ENCODE measurements at regions not wholly inside any gene's neighbourhood (a gene's known extent, or its start where the extent isn't known, plus 50 kb on each side); places are given as distances from the start of the nearest gene placed in this dataset.
"Not testable (repeated sequence)": the region's sequence is repeated elsewhere in the genome, so short reads cannot be mapped to it uniquely, and the experiment has no call there.

- Mint-ChIP-seq H3K27ac (ENCODE audit: unreplicated experiment) (peak overlapping the region; percentile 62), H3K4me1 (peaks cover 26% of the 10 kb centered on the region)
- DNase-seq (ENCODE audit: low read depth, low spot score); H3K4me3 Mint-ChIP-seq; H3K36me3 Mint-ChIP-seq (ENCODE audit: low read depth); H3K9me3 Mint-ChIP-seq; H3K27me3 Mint-ChIP-seq (ENCODE audit: low read depth): not testable (repeated sequence)
Observed at GRCh38 chr12:131295559-131295958, 341.9 kb downstream of the ADGRD1 start.

- H3K36me3 Mint-ChIP-seq (ENCODE audit: low read depth); H3K4me3 Mint-ChIP-seq; DNase-seq (ENCODE audit: low read depth, low spot score); H3K27me3 Mint-ChIP-seq (ENCODE audit: low read depth); H3K9me3 Mint-ChIP-seq; H3K27ac Mint-ChIP-seq (ENCODE audit: unreplicated experiment): not testable (repeated sequence)
- peaks cover 20% of the 10 kb centered on the region for H3K4me1 Mint-ChIP-seq
Observed at GRCh38 chr12:131296136-131296535, 342.4 kb downstream of the ADGRD1 start.

GRCh38 chr12:131296651-131297050 lies 342.9 kb downstream of the ADGRD1 start:
- not testable (repeated sequence) for H3K9me3 Mint-ChIP-seq; H3K27ac Mint-ChIP-seq (ENCODE audit: unreplicated experiment); H3K27me3 Mint-ChIP-seq (ENCODE audit: low read depth); H3K4me3 Mint-ChIP-seq; DNase-seq (ENCODE audit: low read depth, low spot score); H3K36me3 Mint-ChIP-seq (ENCODE audit: low read depth)
- H3K4me1 Mint-ChIP-seq, result peaks cover 19% of the 10 kb centered on the region

GRCh38 chr12:131298526-131299369 lies 345.0 kb downstream of the ADGRD1 start:
- H3K27ac Mint-ChIP-seq (ENCODE audit: unreplicated experiment); H3K9me3 Mint-ChIP-seq; H3K4me1 Mint-ChIP-seq; H3K27me3 Mint-ChIP-seq (ENCODE audit: low read depth); H3K36me3 Mint-ChIP-seq (ENCODE audit: low read depth); DNase-seq (ENCODE audit: low read depth, low spot score); H3K4me3 Mint-ChIP-seq: not testable (repeated sequence)

GRCh38 chr12:131299370-131299701 lies 345.6 kb downstream of the ADGRD1 start:
- H3K27ac Mint-ChIP-seq (ENCODE audit: unreplicated experiment); H3K4me3 Mint-ChIP-seq; H3K36me3 Mint-ChIP-seq (ENCODE audit: low read depth); DNase-seq (ENCODE audit: low read depth, low spot score); H3K27me3 Mint-ChIP-seq (ENCODE audit: low read depth); H3K9me3 Mint-ChIP-seq; H3K4me1 Mint-ChIP-seq: not testable (repeated sequence)

- DNase-seq (ENCODE audit: low read depth, low spot score); H3K36me3 Mint-ChIP-seq (ENCODE audit: low read depth); H3K27ac Mint-ChIP-seq (ENCODE audit: unreplicated experiment); H3K27me3 Mint-ChIP-seq (ENCODE audit: low read depth); H3K4me3 Mint-ChIP-seq; H3K4me1 Mint-ChIP-seq; H3K9me3 Mint-ChIP-seq: not testable (repeated sequence)
Observed at GRCh38 chr12:131303576-131303975, 349.9 kb downstream of the ADGRD1 start.

- not testable (repeated sequence) for H3K9me3 Mint-ChIP-seq; H3K4me1 Mint-ChIP-seq; DNase-seq (ENCODE audit: low read depth, low spot score); H3K36me3 Mint-ChIP-seq (ENCODE audit: low read depth); H3K27me3 Mint-ChIP-seq (ENCODE audit: low read depth); H3K27ac Mint-ChIP-seq (ENCODE audit: unreplicated experiment); H3K4me3 Mint-ChIP-seq
Observed at GRCh38 chr12:131304642-131305041, 350.9 kb downstream of the ADGRD1 start.

- peaks cover 3% of the 10 kb centered on the region for H3K9me3 Mint-ChIP-seq
Observed at GRCh38 chr12:131309700-131310099, 356.0 kb downstream of the ADGRD1 start.

GRCh38 chr12:131310227-131310969 lies 356.7 kb downstream of the ADGRD1 start:
- H3K4me1 Mint-ChIP-seq; H3K9me3 Mint-ChIP-seq; H3K36me3 Mint-ChIP-seq (ENCODE audit: low read depth); H3K27ac Mint-ChIP-seq (ENCODE audit: unreplicated experiment); H3K27me3 Mint-ChIP-seq (ENCODE audit: low read depth); DNase-seq (ENCODE audit: low read depth, low spot score); H3K4me3 Mint-ChIP-seq: not testable (repeated sequence)

More at GRCh38 chr12:131309700-131310099, 356.0 kb downstream of the ADGRD1 start:
- peaks cover 2% of the 10 kb centered on the region for H3K36me3 Mint-ChIP-seq (ENCODE audit: low read depth)
- no peak overlapping the region for H3K27ac Mint-ChIP-seq (ENCODE audit: unreplicated experiment)
- DNase-seq (ENCODE audit: low read depth, low spot score), result no peak
- no peak overlapping the region for H3K4me3 Mint-ChIP-seq
- TF ChIP-seq CTCF (conservative IDR thresholded peaks at IDR 0.05), result no peak
- peaks cover 7% of the 10 kb centered on the region for H3K27me3 Mint-ChIP-seq (ENCODE audit: low read depth)
- peaks cover 4% of the 10 kb centered on the region for H3K4me1 Mint-ChIP-seq

- H3K4me3 Mint-ChIP-seq; H3K9me3 Mint-ChIP-seq; DNase-seq (ENCODE audit: low read depth, low spot score); H3K27ac Mint-ChIP-seq (ENCODE audit: unreplicated experiment); H3K36me3 Mint-ChIP-seq (ENCODE audit: low read depth); H3K4me1 Mint-ChIP-seq; H3K27me3 Mint-ChIP-seq (ENCODE audit: low read depth): not testable (repeated sequence)
Observed at GRCh38 chr12:131311279-131311722, 357.6 kb downstream of the ADGRD1 start.

Data from neural crest cell (in vitro differentiated cells).